OCI-LY3 (cell line): ENCODE measurements at regions not wholly inside any gene's neighbourhood (a gene's known extent, or its start where the extent isn't known, plus 50 kb on each side); places are given as distances from the start of the nearest gene placed in this dataset.
"Not testable (repeated sequence)": the region's sequence is repeated elsewhere in the genome, so short reads cannot be mapped to it uniquely, and the experiment has no call there.

Experiments used
- H2AFZ ChIP-seq: fragments of 200-600, 300-600 bp; shearing (Covaris generic); 2 replicates; pipeline ENCODE4 v1.6.0; 2014; ENCODE audit warnings: antibody characterized with exemption, low read depth, low read length
- H3K27ac ChIP-seq: fragments of 200-600, 300-600 bp; sonication (generic); 2 replicates; pipeline ENCODE4 v1.5.1; 2014; ENCODE audit warnings: mild to moderate bottlenecking, low read length, moderate library complexity, mixed read lengths
- H3K27me3 ChIP-seq: fragments of 200-600, 300-600 bp; sonication (generic); 2 replicates; pipeline ENCODE4 v1.6.1; 2014; ENCODE audit warnings: low read depth, low read length, mixed read lengths
- H3K36me3 ChIP-seq: fragments of 200-600, 300-600 bp; sonication (generic); replicated peaks from 2 replicates; pipeline ENCODE3; 2014; ENCODE audit warnings: low read depth, low read length, mixed read lengths
- H3K4me1 ChIP-seq: fragments of 300-600, 200-600 bp; sonication (generic); 2 replicates; pipeline ENCODE4 v1.6.1; 2014; ENCODE audit warnings: low read length, mixed read lengths
- H3K4me2 ChIP-seq: fragments of 200-600, 300-600 bp; sonication (generic); 2 replicates; pipeline ENCODE4 v1.6.1; 2014; ENCODE audit warnings: low read length, mixed read lengths
- H3K4me3 ChIP-seq: fragments of 300-600, 200-600 bp; sonication (generic); 2 replicates; pipeline ENCODE4 v1.5.1; 2014; ENCODE audit warnings: antibody characterized with exemption, mild to moderate bottlenecking, low read length, moderate library complexity
- H3K79me2 ChIP-seq: fragments of 300-600, 200-600 bp; shearing (Covaris generic); 2 replicates; pipeline ENCODE4 v1.6.1; 2014; ENCODE audit warnings: mild to moderate bottlenecking, low read length, mixed read lengths
- H3K9ac ChIP-seq: fragments of 300-600, 200-600 bp; shearing (Covaris generic); 2 replicates; pipeline ENCODE4 v1.6.0; 2014; ENCODE audit warnings: mild to moderate bottlenecking, low read length, moderate library complexity
- H3K9me3 ChIP-seq: fragments of 200-600, 300-600 bp; shearing (Covaris generic); 2 replicates; pipeline ENCODE4 v1.6.1; 2014; ENCODE audit warnings: low read length, mixed read lengths; ENCODE audit not compliant: insufficient read depth
- H4K20me1 ChIP-seq: fragments of 200-600, 300-600 bp; sonication (generic); 2 replicates; pipeline ENCODE4 v1.6.1; 2016; ENCODE audit warnings: low read length, mixed read lengths; ENCODE audit not compliant: insufficient read depth
- CTCF ChIP-seq: fragments of 200-600, 300-600 bp; sonication (generic); IDR thresholded peaks from 2 replicates; pipeline ENCODE4 v1.5.1; 2014; ENCODE audit warnings: antibody characterized with exemption, low read length, low read depth
- EZH2phosphoT487 ChIP-seq: fragments of 200-600 bp; shearing (Covaris generic); IDR thresholded peaks from 2 replicates; pipeline ENCODE4 v1.6.1; 2018; ENCODE audit warnings: antibody characterized with exemption, mixed run types, low read depth

DNA sequence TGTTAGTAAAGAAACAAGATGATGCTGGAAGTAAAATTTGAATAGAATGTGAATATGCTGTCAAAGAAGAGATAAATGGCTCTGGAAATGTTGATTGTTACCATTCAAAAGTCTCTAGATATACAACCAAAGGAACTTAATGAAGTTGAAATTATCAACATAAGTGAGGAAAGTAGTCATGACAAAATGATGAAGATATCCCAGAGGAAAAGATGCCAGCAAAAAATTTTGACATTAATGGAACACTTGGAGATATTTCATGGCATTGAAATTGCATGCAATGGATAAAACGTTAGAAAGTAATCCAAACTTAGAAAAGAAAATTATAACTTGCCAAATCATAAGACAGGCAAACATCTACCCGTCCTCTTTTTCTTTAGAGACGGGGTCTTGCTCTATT lies 154.5 kb upstream of the OLFM3 start:
- Histone ChIP-seq H3K27ac (no peak overlapping the region), H3K27me3 (no peaks in the 10 kb centered on the region), H3K79me2 (no peaks in the 10 kb centered on the region), H3K4me2 (no peak overlapping the region), H3K9me3 (no peaks in the 10 kb centered on the region), H3K9ac (no peak overlapping the region), H3K36me3 (no peaks in the 10 kb centered on the region), H2AFZ (no peak overlapping the region), H3K4me1 (no peaks in the 10 kb centered on the region), H3K4me3 (no peak overlapping the region), H4K20me1 (no peaks in the 10 kb centered on the region)
- TF ChIP-seq CTCF (no peak), EZH2phosphoT487 (no peak)

GRCh38 chr1:102120910-102121309 lies 124.2 kb upstream of the OLFM3 start:
- Histone ChIP-seq H3K4me1 (no peaks in the 10 kb centered on the region), H3K27me3 (no peaks in the 10 kb centered on the region), H3K79me2 (no peaks in the 10 kb centered on the region), H3K4me2 (no peak overlapping the region), H3K4me3 (no peak overlapping the region), H3K36me3 (no peaks in the 10 kb centered on the region), H2AFZ (no peak overlapping the region), H3K9me3 (no peaks in the 10 kb centered on the region), H3K9ac (no peak overlapping the region), H4K20me1 (no peaks in the 10 kb centered on the region), H3K27ac (no peak overlapping the region)
- TF ChIP-seq CTCF (no peak), EZH2phosphoT487 (no peak)

- Histone ChIP-seq H4K20me1 (no peaks in the 10 kb centered on the region), H3K4me3 (no peak overlapping the region), H3K4me2 (no peak overlapping the region), H3K9ac (no peak overlapping the region), H3K4me1 (no peaks in the 10 kb centered on the region), H3K9me3 (no peaks in the 10 kb centered on the region), H3K79me2 (no peaks in the 10 kb centered on the region), H3K27ac (no peak overlapping the region), H3K36me3 (no peaks in the 10 kb centered on the region), H2AFZ (no peak overlapping the region), H3K27me3 (no peaks in the 10 kb centered on the region)
- TF ChIP-seq CTCF (no peak), EZH2phosphoT487 (no peak)
Observed at GRCh38 chr1:102118150-102118549, 121.4 kb upstream of the OLFM3 start.

- TF ChIP-seq CTCF (no peak), EZH2phosphoT487 (no peak)
- no peaks in the 10 kb centered on the region for H3K79me2 ChIP-seq
- H2AFZ ChIP-seq: no peak overlapping the region
- no peak overlapping the region for H3K9ac ChIP-seq
- no peaks in the 10 kb centered on the region for H3K27me3 ChIP-seq
- H3K9me3 ChIP-seq: no peaks in the 10 kb centered on the region
- no peak overlapping the region for H3K27ac ChIP-seq
- no peaks in the 10 kb centered on the region for H3K36me3 ChIP-seq
- no peak overlapping the region for H3K4me3 ChIP-seq
- no peak overlapping the region for H3K4me2 ChIP-seq
- H4K20me1 ChIP-seq: no peaks in the 10 kb centered on the region
- no peaks in the 10 kb centered on the region for H3K4me1 ChIP-seq
Observed at GRCh38 chr1:102110586-102110985, 113.9 kb upstream of the OLFM3 start.

DNA sequence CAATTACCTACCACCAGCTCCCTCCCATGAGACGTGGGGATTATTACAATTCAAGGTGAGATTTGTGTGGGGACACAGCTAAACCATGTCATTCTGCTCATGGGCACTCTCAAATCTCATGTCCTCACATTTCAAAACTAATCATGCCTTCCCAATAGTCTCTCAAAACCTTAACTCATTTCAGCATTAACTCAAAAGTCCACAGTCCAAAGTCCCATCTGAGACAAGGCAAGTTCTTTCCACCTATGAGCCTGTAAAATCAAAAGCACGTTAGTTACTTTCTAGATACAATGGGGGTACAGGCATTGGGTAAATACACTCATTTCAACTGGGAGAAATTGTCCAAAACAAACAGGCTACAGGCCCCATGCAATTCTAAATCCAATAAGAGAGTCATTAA lies 112.8 kb upstream of the OLFM3 start:
- H3K9ac ChIP-seq, H3K9me3 ChIP-seq, H3K36me3 ChIP-seq, H3K4me1 ChIP-seq, H3K27me3 ChIP-seq, H4K20me1 ChIP-seq, H3K79me2 ChIP-seq, H3K4me3 ChIP-seq, H3K27ac ChIP-seq, H3K4me2 ChIP-seq, H2AFZ ChIP-seq: not testable (repeated sequence)
